OCI-LY7 (cell line): ENCODE measurements at regions not wholly inside any gene's neighbourhood (a gene's known extent, or its start where the extent isn't known, plus 50 kb on each side); places are given as distances from the start of the nearest gene placed in this dataset.

Source experiments
- BruUV-seq: library from RNA; stranded (reverse); fragments of 400-500 nt; replicated peaks from 2 replicates; lab custom pipeline; 2021; lab: Mats Ljungman, UMichigan
- CTCF ChIA-PET: fragments of 300-600 bp; sonication (Branson Sonifier 250); formaldehyde crosslinking; loops from one replicate; lab custom pipeline; 2022; ENCODE audit warnings: antibody characterized with exemption; ENCODE audit not compliant: unreplicated experiment; lab: Charles Lee
- POLR2A ChIA-PET: fragments of 300-600 bp; sonication (Branson Sonifier 250); formaldehyde crosslinking; loops from one replicate; lab custom pipeline; 2022; ENCODE audit warnings: antibody characterized with exemption; lab: Charles Lee
- DNase-seq: peaks from one replicate; pipeline ENCODE4 v3.0.0-alpha.2; 2015; ENCODE audit warnings: low spot score
- H2AFZ ChIP-seq: fragments of 200-600 bp; sonication (generic), shearing (Covaris generic); 2 replicates; pipeline ENCODE4 v1.6.1; 2014; ENCODE audit warnings: mild to moderate bottlenecking, antibody characterized with exemption, low read length, moderate library complexity
- H3K27ac ChIP-seq: fragments of 200-600 bp; sonication (generic); 2 replicates; pipeline ENCODE4 v1.5.1; 2014; ENCODE audit warnings: mixed run types, low read depth, mild to moderate bottlenecking, moderate library complexity, low read length, inconsistent platforms; ENCODE audit not compliant: poor library complexity, severe bottlenecking
- H3K36me3 ChIP-seq: fragments of 200-600 bp; sonication (generic); 2 replicates; pipeline ENCODE4 v1.6.1; 2014; ENCODE audit warnings: mild to moderate bottlenecking, antibody characterized with exemption, low read length, moderate library complexity, mixed read lengths; ENCODE audit not compliant: insufficient read depth
- H3K4me1 ChIP-seq: fragments of 200-600 bp; sonication (generic); 2 replicates; pipeline ENCODE4 v1.5.1; 2014; ENCODE audit warnings: mild to moderate bottlenecking, low read length; ENCODE audit not compliant: insufficient read depth, poor library complexity, severe bottlenecking
- H3K4me2 ChIP-seq: fragments of 200-600 bp; sonication (generic); 2 replicates; pipeline ENCODE4 v1.6.1; 2014; ENCODE audit warnings: mild to moderate bottlenecking, low read length
- H3K4me3 ChIP-seq: fragments of 200-600 bp; sonication (generic); 2 replicates; pipeline ENCODE4 v1.5.1; 2014; ENCODE audit warnings: mild to moderate bottlenecking, low read depth, low read length; ENCODE audit not compliant: poor library complexity, severe bottlenecking
- H3K79me2 ChIP-seq: fragments of 200-600 bp; sonication (generic); 2 replicates; pipeline ENCODE4 v1.6.1; 2016; ENCODE audit warnings: low read depth, mild to moderate bottlenecking, low read length, moderate library complexity, mixed read lengths; ENCODE audit not compliant: insufficient read depth
- H3K9me2 ChIP-seq: fragments of 200-600 bp; sonication (generic); 2 replicates; pipeline ENCODE4 v1.6.1; 2016; ENCODE audit warnings: mild to moderate bottlenecking, low read length, mixed read lengths; ENCODE audit not compliant: insufficient read depth
- H3K9me3 ChIP-seq: fragments of 200-600 bp; sonication (generic); 2 replicates; pipeline ENCODE4 v1.6.1; 2014; ENCODE audit warnings: mild to moderate bottlenecking, mixed run types, low read length, mixed read lengths
- H4K20me1 ChIP-seq: fragments of 200-600 bp; sonication (generic); 2 replicates; pipeline ENCODE4 v1.6.1; 2014; ENCODE audit warnings: mild to moderate bottlenecking, antibody characterized with exemption, low read length, moderate library complexity, mixed read lengths; ENCODE audit not compliant: insufficient read depth
- CTCF ChIP-seq: fragments of 200-600 bp; sonication (generic); conservative IDR thresholded peaks from 2 replicates; pipeline ENCODE4 v1.5.1; 2014; ENCODE audit warnings: mild to moderate bottlenecking, antibody characterized with exemption, low read length, moderate library complexity, mixed read lengths
- EZH2phosphoT487 ChIP-seq: fragments of 200-600 bp; sonication (generic); IDR thresholded peaks from 2 replicates; pipeline ENCODE4 v1.6.1; 2018; ENCODE audit warnings: low read depth, borderline replicate concordance, mild to moderate bottlenecking, mixed run types, antibody characterized with exemption, low read length, moderate library complexity, mixed read lengths
- intact Hi-C: fragments of 100-400 bp; cut with micrococcal nuclease; formaldehyde crosslinking; loops from one replicate; pipeline ENCODE4 v1.10.0; 2022; ENCODE audit not compliant: unreplicated experiment

GRCh38 chr2:5598156-5598555 is 94.0 kb upstream of the SOX11 start:
- ChIA-PET CTCF (no interaction called here), POLR2A (no interaction called here)
- H3K4me1 ChIP-seq = no peaks in the 10 kb centered on the region
- BruUV-seq = no TSS peak
- no peak overlapping the region for H3K4me2 ChIP-seq
- H3K79me2 ChIP-seq = no peaks in the 10 kb centered on the region
- no peaks in the 10 kb centered on the region for H3K9me2 ChIP-seq
- no peak overlapping the region for H3K27ac ChIP-seq
- no peaks in the 10 kb centered on the region for H3K9me3 ChIP-seq
- intact Hi-C loops = no loop called here
- TF ChIP-seq EZH2phosphoT487 = no peak
- TF ChIP-seq CTCF = no peak
- no peaks in the 10 kb centered on the region for H3K36me3 ChIP-seq
- DNase-seq = no peak
- no peaks in the 10 kb centered on the region for H4K20me1 ChIP-seq
- no peak overlapping the region for H2AFZ ChIP-seq
- no peak overlapping the region for H3K4me3 ChIP-seq

GRCh38 chr2:5609201-5609600 is 83.0 kb upstream of the SOX11 start:
- no peaks in the 10 kb centered on the region for H4K20me1 ChIP-seq
- CTCF ChIA-PET = no interaction called here
- intact Hi-C loops = no loop called here

GRCh38 chr2:5612666-5613065 is 79.5 kb upstream of the SOX11 start:
- ChIA-PET CTCF (no interaction called here), POLR2A (no interaction called here)
- H4K20me1 ChIP-seq = no peaks in the 10 kb centered on the region
- H3K27ac ChIP-seq = no peak overlapping the region
- H3K79me2 ChIP-seq = no peaks in the 10 kb centered on the region
- no peaks in the 10 kb centered on the region for H3K4me1 ChIP-seq
- no peak overlapping the region for H3K4me3 ChIP-seq
- H3K36me3 ChIP-seq = no peaks in the 10 kb centered on the region
- H3K4me2 ChIP-seq = no peak overlapping the region
- H3K9me3 ChIP-seq = no peaks in the 10 kb centered on the region
- intact Hi-C loops = no loop called here
- H2AFZ ChIP-seq = no peak overlapping the region
- DNase-seq = no peak
- no TSS peak for BruUV-seq
- no peak for TF ChIP-seq EZH2phosphoT487
- TF ChIP-seq CTCF = no peak
- no peaks in the 10 kb centered on the region for H3K9me2 ChIP-seq

More at GRCh38 chr2:5609201-5609600, 83.0 kb upstream of the SOX11 start:
- H3K9me3 ChIP-seq = no peaks in the 10 kb centered on the region
- no peak for TF ChIP-seq CTCF
- TF ChIP-seq EZH2phosphoT487 = no peak
- H3K9me2 ChIP-seq = no peaks in the 10 kb centered on the region
- no peak for DNase-seq
- H3K27ac ChIP-seq = no peak overlapping the region
- no peak overlapping the region for H3K4me3 ChIP-seq
- H3K4me1 ChIP-seq = no peaks in the 10 kb centered on the region
- H3K36me3 ChIP-seq = no peaks in the 10 kb centered on the region
- POLR2A ChIA-PET = interaction anchor here (1.5 kb wide), 1 partner anchor 11 kb away, joined by 3 read pairs; no protein-coding TSS in a partner anchor
- no TSS peak for BruUV-seq
- no peak overlapping the region for H3K4me2 ChIP-seq
- no peaks in the 10 kb centered on the region for H3K79me2 ChIP-seq
- no peak overlapping the region for H2AFZ ChIP-seq
